Kidney (tissue), 13 donors: ENCODE measurements at regions not wholly inside any gene's neighbourhood (a gene's known extent, or its start where the extent isn't known, plus 50 kb on each side); places are given as distances from the start of the nearest gene placed in this dataset.

ENCODE experiments used
- DNase-seq, 5 donors: peaks; one replicate each; pipeline ENCODE4 v3.0.0-alpha.2; 2013 to 2020
- FAIRE-seq: peaks from 2 replicates; lab custom pipeline; 2012; peaks lifted over from hg19 to GRCh38; lab: Jason Lieb, UNC
- H3K27ac ChIP-seq, 2 donors: one replicate each; pipeline ENCODE4 v1.7.0; 2013; ENCODE audit warnings: low read depth in 2 of 2, low read length in 2 of 2, inconsistent platforms in 1 of 2
- H3K27me3 ChIP-seq: one replicate; pipeline ENCODE4 v1.7.1; 2013; ENCODE audit warnings: low read length, inconsistent platforms; ENCODE audit not compliant: control insufficient read depth, insufficient read depth
- H3K36me3 ChIP-seq, 3 donors: one replicate each; pipeline versions ENCODE4 v1.7.0 to v1.7.1; 2013; ENCODE audit warnings: low read length in 3 of 3, control low read depth in 1 of 3, inconsistent platforms in 1 of 3; ENCODE audit not compliant: insufficient read depth in 3 of 3, control insufficient read depth in 2 of 3
- H3K4me1 ChIP-seq, 3 donors: one replicate each; pipeline versions ENCODE4 v1.7.0 to v1.7.1; 2013; ENCODE audit warnings: low read length in 3 of 3, inconsistent platforms in 1 of 3, low read depth in 1 of 3; ENCODE audit not compliant: control insufficient read depth in 2 of 3, insufficient read depth in 2 of 3
- H3K4me3 ChIP-seq, 3 donors: one replicate each; pipeline versions ENCODE4 v1.7.0 to v1.8.1; 2013; ENCODE audit warnings: low read length in 3 of 3, control low read depth in 1 of 3, inconsistent platforms in 1 of 3
- H3K9ac ChIP-seq, 3 donors: one replicate each; pipeline versions ENCODE4 v1.7.0 to v1.7.1; 2013; ENCODE audit warnings: low read length in 3 of 3, control low read depth in 1 of 3, inconsistent platforms in 1 of 3
- H3K9me3 ChIP-seq, 3 donors: one replicate each; pipeline versions ENCODE4 v1.7.0 to v1.7.1; 2013; ENCODE audit warnings: low read length in 3 of 3, control low read depth in 1 of 3, inconsistent platforms in 1 of 3; ENCODE audit not compliant: control insufficient read depth in 2 of 3, insufficient read depth in 1 of 3
- intact Hi-C: fragments of 100-400 bp; cut with DNase I; formaldehyde crosslinking; loops from one replicate; pipeline ENCODE4 v1.11.1; 2022
- TF ChIP-seq, protein P1 (sequence below): IDR thresholded peaks from 3 replicates; pipeline ENCODE4 v1.5.1; 2012; ENCODE audit warnings: mild to moderate bottlenecking, moderate library complexity, borderline replicate concordance; ENCODE audit not compliant: insufficient read depth; ENCODE audit errors: extremely low read depth
- donor health status: control.
- donor health status: control.
- donor health status: control.
- donor health status: control.
- donor health status: control.
- donor health status: DM: yes; HTN: yes; CAD: no.
- donor health status: Normal renal cell carcinoma (clear cell type).

DNA sequence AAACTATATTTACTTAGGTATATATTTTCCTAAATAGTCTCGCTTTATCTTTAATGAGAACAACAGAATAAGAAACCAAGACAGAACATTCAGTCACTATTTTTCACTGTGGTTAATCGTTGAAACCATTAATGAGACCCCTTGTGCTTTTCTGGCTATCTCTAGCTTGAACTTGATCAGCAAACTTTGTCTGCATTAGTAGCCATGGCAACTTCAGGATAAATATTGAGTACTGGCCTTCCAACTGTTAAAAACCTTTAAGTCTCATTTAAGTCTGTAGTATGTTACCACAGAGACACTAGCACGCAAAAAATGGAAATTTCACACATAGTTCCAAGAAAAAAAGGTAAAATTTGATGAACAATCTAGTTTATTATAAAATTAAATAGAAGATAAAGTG lies 946.0 kb downstream of the SLITRK5 start:
- intact Hi-C loops: no loop called here
- Histone ChIP-seq H3K9me3 (no peaks in the 10 kb centered on the region), H3K4me3 (no peak overlapping the region), H3K36me3 (no peaks in the 10 kb centered on the region), H3K9ac (no peak overlapping the region), H3K4me1 (no peaks in the 10 kb centered on the region), H3K27ac (no peak overlapping the region), H3K27me3 (no peaks in the 10 kb centered on the region)
- no peak for DNase-seq
- TF ChIP-seq, protein P1, sequence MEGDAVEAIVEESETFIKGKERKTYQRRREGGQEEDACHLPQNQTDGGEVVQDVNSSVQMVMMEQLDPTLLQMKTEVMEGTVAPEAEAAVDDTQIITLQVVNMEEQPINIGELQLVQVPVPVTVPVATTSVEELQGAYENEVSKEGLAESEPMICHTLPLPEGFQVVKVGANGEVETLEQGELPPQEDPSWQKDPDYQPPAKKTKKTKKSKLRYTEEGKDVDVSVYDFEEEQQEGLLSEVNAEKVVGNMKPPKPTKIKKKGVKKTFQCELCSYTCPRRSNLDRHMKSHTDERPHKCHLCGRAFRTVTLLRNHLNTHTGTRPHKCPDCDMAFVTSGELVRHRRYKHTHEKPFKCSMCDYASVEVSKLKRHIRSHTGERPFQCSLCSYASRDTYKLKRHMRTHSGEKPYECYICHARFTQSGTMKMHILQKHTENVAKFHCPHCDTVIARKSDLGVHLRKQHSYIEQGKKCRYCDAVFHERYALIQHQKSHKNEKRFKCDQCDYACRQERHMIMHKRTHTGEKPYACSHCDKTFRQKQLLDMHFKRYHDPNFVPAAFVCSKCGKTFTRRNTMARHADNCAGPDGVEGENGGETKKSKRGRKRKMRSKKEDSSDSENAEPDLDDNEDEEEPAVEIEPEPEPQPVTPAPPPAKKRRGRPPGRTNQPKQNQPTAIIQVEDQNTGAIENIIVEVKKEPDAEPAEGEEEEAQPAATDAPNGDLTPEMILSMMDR: no peak
- no peak for FAIRE-seq

DNA sequence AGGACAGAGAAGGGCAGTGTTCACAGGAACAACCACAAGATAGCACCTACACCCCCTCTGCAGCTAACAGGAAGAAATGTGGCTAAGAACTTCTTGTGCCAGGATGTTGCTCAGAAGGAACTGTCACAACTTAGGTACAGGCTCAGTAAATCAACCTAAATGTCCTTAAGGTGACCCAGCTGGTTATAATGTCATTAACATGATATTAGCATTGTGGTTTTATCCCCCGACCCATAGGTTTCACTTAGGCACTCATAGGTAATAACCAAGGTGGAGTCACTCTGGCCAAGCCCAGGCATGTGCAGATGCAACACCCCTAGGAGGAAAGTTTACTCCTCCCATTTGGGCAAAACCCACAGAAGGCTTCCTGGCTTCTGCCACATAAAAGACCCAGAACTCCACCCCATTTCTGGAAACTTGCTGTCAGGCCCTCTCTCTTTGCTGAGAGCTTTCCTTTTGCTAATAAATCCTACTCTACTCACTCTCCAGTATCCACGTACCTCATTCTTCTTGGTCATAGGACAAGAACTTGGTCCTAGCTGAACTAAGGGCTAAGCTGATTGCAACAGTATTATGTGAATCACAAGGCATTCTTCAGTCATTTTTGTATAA lies 951.3 kb downstream of the SLITRK5 start:
- H3K4me3 ChIP-seq: no peak overlapping the region
- intact Hi-C loops: no loop called here
- no peaks in the 10 kb centered on the region for H3K4me1 ChIP-seq
- no peak for DNase-seq
- no peaks in the 10 kb centered on the region for H3K27me3 ChIP-seq
- H3K27ac ChIP-seq: no peak overlapping the region
- no peak overlapping the region for H3K9ac ChIP-seq
- TF ChIP-seq, protein P1: no peak
- no peaks in the 10 kb centered on the region for H3K36me3 ChIP-seq
- no peaks in the 10 kb centered on the region for H3K9me3 ChIP-seq
- no peak for FAIRE-seq

DNA sequence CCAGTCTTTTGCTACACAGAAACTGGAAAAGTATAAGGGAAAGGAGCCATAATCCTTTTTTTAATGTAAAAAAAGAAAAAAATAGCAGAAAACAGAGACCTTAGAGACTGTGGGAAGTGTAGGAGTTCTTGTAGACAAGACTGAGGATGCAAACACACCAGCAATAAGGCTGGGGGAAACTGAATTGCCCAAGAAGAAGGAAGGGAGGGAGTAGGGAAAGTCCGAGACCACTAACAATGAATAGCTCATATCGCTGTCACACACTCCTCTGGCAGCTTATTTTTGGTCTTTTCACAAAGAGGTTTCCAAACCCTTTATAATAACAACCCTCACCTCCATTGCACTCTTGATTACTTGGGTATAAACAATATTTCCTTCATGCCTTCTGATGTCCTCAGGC lies 952.0 kb downstream of the SLITRK5 start:
- FAIRE-seq: no peak
- Histone ChIP-seq H3K4me3 (no peak overlapping the region), H3K36me3 (no peaks in the 10 kb centered on the region), H3K4me1 (no peaks in the 10 kb centered on the region), H3K9ac (no peak overlapping the region), H3K27ac (no peak overlapping the region), H3K27me3 (no peaks in the 10 kb centered on the region), H3K9me3 (no peaks in the 10 kb centered on the region)
- intact Hi-C loops: no loop called here
- TF ChIP-seq, protein P1: no peak
- DNase-seq: no peak

DNA sequence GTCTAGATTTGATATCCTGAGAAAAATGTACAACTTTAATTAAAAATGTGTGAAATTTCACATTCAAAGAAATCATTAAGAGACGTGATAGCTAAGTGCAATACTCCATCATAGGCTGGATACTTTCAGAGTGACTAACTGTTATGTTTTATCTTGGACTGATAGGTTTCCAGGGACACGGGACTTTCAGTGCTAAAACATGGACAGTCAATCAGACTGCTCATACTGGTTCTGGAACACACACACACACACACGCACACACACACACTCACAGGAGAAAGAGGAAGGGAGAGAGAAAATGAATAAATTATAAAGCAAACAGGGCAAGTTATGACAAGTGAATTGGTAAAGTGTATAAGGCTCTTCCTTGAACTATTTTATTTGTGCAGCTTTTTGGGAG lies 955.9 kb downstream of the SLITRK5 start:
- H3K36me3 ChIP-seq: no peaks in the 10 kb centered on the region
- intact Hi-C loops: no loop called here
- no peaks in the 10 kb centered on the region for H3K9me3 ChIP-seq
- H3K27me3 ChIP-seq: no peaks in the 10 kb centered on the region
- DNase-seq (no peak), FAIRE-seq (no peak)
- no peak overlapping the region for H3K4me3 ChIP-seq
- no peak overlapping the region for H3K27ac ChIP-seq
- no peak overlapping the region for H3K9ac ChIP-seq
- TF ChIP-seq, protein P1: no peak
- H3K4me1 ChIP-seq: no peaks in the 10 kb centered on the region
